DOHH2 (cell line): ENCODE measurements at regions not wholly inside any gene's neighbourhood (a gene's known extent, or its start where the extent isn't known, plus 50 kb on each side); places are given as distances from the start of the nearest gene placed in this dataset.

ENCODE experiments used
- H3F3A ChIP-seq: fragments of 200-600 bp; sonication (generic), shearing (Covaris generic); 2 replicates; pipeline ENCODE4 v1.6.0; 2016; ENCODE audit warnings: antibody characterized with exemption, mild to moderate bottlenecking; ENCODE audit not compliant: control insufficient read depth, insufficient read depth
- H3K27ac ChIP-seq: fragments of 200-600 bp; sonication (generic); 2 replicates; pipeline ENCODE4 v1.5.1; 2014; ENCODE audit warnings: low read depth, mild to moderate bottlenecking, low read length, moderate library complexity
- H3K27me3 ChIP-seq: fragments of 200-600 bp; sonication (generic); 2 replicates; pipeline ENCODE4 v1.6.1; 2014; ENCODE audit warnings: mild to moderate bottlenecking, low read length, mixed read lengths; ENCODE audit not compliant: control insufficient read depth
- H3K36me3 ChIP-seq: fragments of 200-600 bp; sonication (generic); 2 replicates; pipeline ENCODE4 v1.6.1; 2014; ENCODE audit warnings: mild to moderate bottlenecking, low read length, moderate library complexity, mixed read lengths; ENCODE audit not compliant: control insufficient read depth
- H3K4me1 ChIP-seq: fragments of 200-600 bp; sonication (generic); 2 replicates; pipeline ENCODE4 v1.6.1; 2014; ENCODE audit warnings: mild to moderate bottlenecking, low read length, mixed read lengths; ENCODE audit not compliant: control insufficient read depth
- H3K4me2 ChIP-seq: fragments of 200-600 bp; sonication (generic); 2 replicates; pipeline ENCODE4 v1.6.0; 2014; ENCODE audit warnings: mild to moderate bottlenecking, low read length, moderate library complexity
- H3K4me3 ChIP-seq: fragments of 200-600 bp; sonication (generic); 2 replicates; pipeline ENCODE4 v1.5.1; 2014; ENCODE audit warnings: mild to moderate bottlenecking, low read length, mixed read lengths
- H3K79me2 ChIP-seq: fragments of 200-600 bp; sonication (generic); 2 replicates; pipeline ENCODE4 v1.6.1; 2014; ENCODE audit warnings: mild to moderate bottlenecking, low read length, mixed read lengths; ENCODE audit not compliant: control insufficient read depth
- H3K9me2 ChIP-seq: fragments of 200-600 bp; sonication (generic); replicated peaks from 2 replicates; pipeline ENCODE4 v1.6.1; 2014; ENCODE audit warnings: mild to moderate bottlenecking, low read length, mixed read lengths; ENCODE audit not compliant: control insufficient read depth
- H3K9me3 ChIP-seq: fragments of 200-600 bp; sonication (generic); 2 replicates; pipeline ENCODE4 v1.6.1; 2014; ENCODE audit warnings: antibody characterized with exemption, low read length, mixed read lengths; ENCODE audit not compliant: control insufficient read depth, insufficient read depth
- H4K20me1 ChIP-seq: fragments of 200-600 bp; sonication (generic); 2 replicates; pipeline ENCODE4 v1.6.0; 2014; ENCODE audit warnings: low read depth, mild to moderate bottlenecking, antibody characterized with exemption, low read length, moderate library complexity; ENCODE audit not compliant: control insufficient read depth, insufficient read depth
- EZH2phosphoT487 ChIP-seq: fragments of 200-600 bp; sonication (generic); IDR thresholded peaks from 2 replicates; pipeline ENCODE4 v1.6.1; 2017; ENCODE audit warnings: borderline replicate concordance, mild to moderate bottlenecking, antibody characterized with exemption, low read length, moderate library complexity, mixed read lengths
- TF ChIP-seq, protein P1 (sequence below): fragments of 200-600 bp; sonication (generic); IDR thresholded peaks from one replicate; pipeline ENCODE4 v1.5.1; 2014; ENCODE audit warnings: antibody characterized with exemption, mild to moderate bottlenecking, low read depth, low read length; ENCODE audit not compliant: poor library complexity, severe bottlenecking

DNA sequence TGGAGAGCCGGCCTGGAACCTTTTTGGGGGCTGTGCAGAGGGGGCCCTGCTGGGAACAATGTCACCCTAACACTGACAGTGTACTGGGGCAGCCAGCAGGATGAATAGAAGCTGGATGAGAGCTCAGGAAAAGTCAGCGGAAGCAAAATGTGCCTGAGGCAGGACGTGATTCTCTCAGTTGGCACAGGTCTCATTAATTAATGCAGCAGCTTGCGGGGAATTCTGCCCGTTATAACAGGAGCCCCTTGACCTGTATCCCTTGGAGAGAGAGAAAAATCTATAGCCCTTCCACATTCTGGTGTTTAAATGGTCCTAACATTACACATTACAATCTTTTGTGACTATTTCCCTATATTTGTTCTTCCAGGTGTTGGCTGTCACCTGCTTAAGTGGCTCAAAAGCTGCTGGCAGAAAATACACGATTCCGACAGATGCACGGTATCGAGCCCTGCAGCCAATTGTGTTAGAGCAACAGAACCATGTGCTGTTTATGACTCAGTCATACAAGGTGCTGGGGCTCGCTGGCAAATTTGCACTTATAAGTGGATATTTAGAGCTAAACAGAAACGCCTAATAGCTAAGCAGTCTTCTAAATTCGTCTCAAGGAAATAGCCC, 854.7 kb downstream of the AACS start:
- H3K27me3 ChIP-seq = no peaks in the 10 kb centered on the region
- no peaks in the 10 kb centered on the region for H3K79me2 ChIP-seq
- TF ChIP-seq EZH2phosphoT487 = no peak
- TF ChIP-seq, protein P1, sequence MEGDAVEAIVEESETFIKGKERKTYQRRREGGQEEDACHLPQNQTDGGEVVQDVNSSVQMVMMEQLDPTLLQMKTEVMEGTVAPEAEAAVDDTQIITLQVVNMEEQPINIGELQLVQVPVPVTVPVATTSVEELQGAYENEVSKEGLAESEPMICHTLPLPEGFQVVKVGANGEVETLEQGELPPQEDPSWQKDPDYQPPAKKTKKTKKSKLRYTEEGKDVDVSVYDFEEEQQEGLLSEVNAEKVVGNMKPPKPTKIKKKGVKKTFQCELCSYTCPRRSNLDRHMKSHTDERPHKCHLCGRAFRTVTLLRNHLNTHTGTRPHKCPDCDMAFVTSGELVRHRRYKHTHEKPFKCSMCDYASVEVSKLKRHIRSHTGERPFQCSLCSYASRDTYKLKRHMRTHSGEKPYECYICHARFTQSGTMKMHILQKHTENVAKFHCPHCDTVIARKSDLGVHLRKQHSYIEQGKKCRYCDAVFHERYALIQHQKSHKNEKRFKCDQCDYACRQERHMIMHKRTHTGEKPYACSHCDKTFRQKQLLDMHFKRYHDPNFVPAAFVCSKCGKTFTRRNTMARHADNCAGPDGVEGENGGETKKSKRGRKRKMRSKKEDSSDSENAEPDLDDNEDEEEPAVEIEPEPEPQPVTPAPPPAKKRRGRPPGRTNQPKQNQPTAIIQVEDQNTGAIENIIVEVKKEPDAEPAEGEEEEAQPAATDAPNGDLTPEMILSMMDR = no peak
- H3K4me1 ChIP-seq = no peaks in the 10 kb centered on the region
- no peaks in the 10 kb centered on the region for H3F3A ChIP-seq
- no peak overlapping the region for H3K4me3 ChIP-seq
- no peaks in the 10 kb centered on the region for H3K9me3 ChIP-seq
- H3K27ac ChIP-seq = no peak overlapping the region
- no peak overlapping the region for H3K4me2 ChIP-seq
- H4K20me1 ChIP-seq = no peaks in the 10 kb centered on the region
- no peaks in the 10 kb centered on the region for H3K36me3 ChIP-seq
- H3K9me2 ChIP-seq = no peaks in the 10 kb centered on the region

DNA sequence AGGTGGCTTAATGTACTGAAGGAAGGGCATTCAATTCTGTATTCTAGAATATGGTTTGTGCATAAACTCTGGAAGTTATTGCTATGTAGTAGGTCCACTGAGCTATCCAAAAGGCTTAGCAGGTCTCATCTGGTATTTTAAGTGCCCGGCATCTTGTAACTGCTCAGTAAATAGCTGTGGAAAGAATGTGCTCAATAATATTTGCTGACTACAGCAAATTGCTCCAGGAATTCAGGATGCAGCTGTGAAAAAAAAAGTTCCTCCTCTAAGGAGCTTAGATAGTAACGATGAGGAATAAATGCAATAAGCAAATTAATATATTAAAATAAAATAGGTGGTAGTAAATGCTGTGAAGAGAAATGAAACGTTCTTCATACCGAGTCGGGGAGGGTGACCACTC, 857.1 kb downstream of the AACS start:
- Histone ChIP-seq H3K4me1 (no peaks in the 10 kb centered on the region), H3F3A (no peaks in the 10 kb centered on the region), H3K36me3 (no peaks in the 10 kb centered on the region), H3K27ac (no peak overlapping the region), H3K4me2 (no peak overlapping the region), H3K9me2 (no peaks in the 10 kb centered on the region), H3K4me3 (no peak overlapping the region), H3K79me2 (no peaks in the 10 kb centered on the region), H3K27me3 (no peaks in the 10 kb centered on the region), H4K20me1 (no peaks in the 10 kb centered on the region), H3K9me3 (no peaks in the 10 kb centered on the region)
- no peak for TF ChIP-seq EZH2phosphoT487
- TF ChIP-seq, protein P1 = no peak

DNA sequence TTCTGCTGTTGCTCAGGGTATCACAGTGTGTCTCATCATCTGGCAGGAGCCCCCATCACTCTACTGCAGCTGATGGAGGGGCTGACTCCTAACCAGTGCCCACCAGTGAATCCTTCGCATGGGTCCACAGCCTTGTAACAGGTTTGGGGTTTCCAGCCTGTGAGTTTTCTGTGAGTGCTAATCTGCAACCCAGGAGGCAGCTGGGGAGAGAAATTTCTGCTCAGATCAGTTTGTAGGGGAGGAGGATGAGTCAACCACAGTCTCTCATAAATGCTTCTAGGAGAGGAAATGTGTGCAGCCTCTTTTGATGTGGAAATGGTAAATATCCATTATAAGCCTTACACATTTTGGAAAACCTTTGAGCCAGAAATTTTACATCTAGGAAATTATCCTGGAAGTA, 871.3 kb downstream of the AACS start:
- Histone ChIP-seq H3K9me3 (no peaks in the 10 kb centered on the region), H3K27ac (no peak overlapping the region), H3K4me2 (no peak overlapping the region), H3K36me3 (no peaks in the 10 kb centered on the region), H3K9me2 (no peaks in the 10 kb centered on the region), H3K4me3 (no peak overlapping the region), H4K20me1 (no peaks in the 10 kb centered on the region), H3K27me3 (no peaks in the 10 kb centered on the region), H3K4me1 (no peaks in the 10 kb centered on the region), H3K79me2 (no peaks in the 10 kb centered on the region), H3F3A (no peaks in the 10 kb centered on the region)
- TF ChIP-seq, protein P1 = no peak
- no peak for TF ChIP-seq EZH2phosphoT487
